SK-N-SH (cell line): ENCODE measurements at regions not wholly inside any gene's neighbourhood (a gene's known extent, or its start where the extent isn't known, plus 50 kb on each side); places are given as distances from the start of the nearest gene placed in this dataset.

Experiments
- CTCF ChIA-PET: fragments of 300-600, 350-600 bp; formaldehyde crosslinking; extraction: SDS; loops from one replicate; lab custom pipeline; 2021; lab: Yijun Ruan, JAX
- POLR2A ChIA-PET: fragments of 350-600 bp; sonication (Branson Sonifier 250); formaldehyde crosslinking; extraction: SDS; loops from one replicate; lab custom pipeline; 2020; ENCODE audit warnings: antibody characterized with exemption, inconsistent platforms; lab: Yijun Ruan, JAX
- DNase-seq: peaks from one replicate; pipeline ENCODE4 v3.0.0; 2012
- H2AFZ ChIP-seq: fragments of 200-600 bp; sonication (generic); 2 replicates; pipeline ENCODE4 v1.8.1; 2016; ENCODE audit warnings: antibody characterized with exemption, mild to moderate bottlenecking, low read depth
- H3F3A ChIP-seq: fragments of 200-600 bp; sonication (generic); replicated peaks from 2 replicates; pipeline ENCODE3; 2016; ENCODE audit warnings: antibody characterized with exemption, mild to moderate bottlenecking; ENCODE audit not compliant: insufficient read depth
- H3K27ac ChIP-seq, 2 experiments: fragments of 200-500 bp in 1 of 2; fragments of 200-600 bp in 1 of 2; sonication (Bioruptor generic) in 1 of 2; sonication (generic), shearing (Covaris generic) in 1 of 2; 2 replicates each; pipeline versions ENCODE4 v1.5.1 to v1.6.1; 2014 to 2016; ENCODE audit warnings: low read depth in 2 of 2, inconsistent platforms in 1 of 2, low read length in 1 of 2, mild to moderate bottlenecking in 1 of 2, mixed read lengths in 1 of 2
- H3K27me3 ChIP-seq: fragments of 200-600 bp; sonication (generic), shearing (Covaris generic); 2 replicates; pipeline ENCODE4 v1.6.1; 2016; ENCODE audit warnings: mixed run types; ENCODE audit not compliant: insufficient read depth
- H3K36me3 ChIP-seq, 2 experiments: fragments of 200-500 bp in 1 of 2; fragments of 200-600 bp in 1 of 2; sonication (Bioruptor generic) in 1 of 2; sonication (generic) in 1 of 2; replicated peaks in 1 of 2; 2 replicates each; pipeline versions ENCODE3 to v1.5.1; 2014 to 2016; ENCODE audit warnings: low read length in 1 of 2, mild to moderate bottlenecking in 1 of 2; ENCODE audit not compliant: insufficient read depth in 2 of 2, control insufficient read depth in 1 of 2
- H3K4me1 ChIP-seq, 2 experiments: fragments of 200-500 bp in 1 of 2; fragments of 200-600 bp in 1 of 2; sonication (Bioruptor generic) in 1 of 2; sonication (generic), shearing (Covaris generic) in 1 of 2; 2 replicates each; pipeline versions ENCODE4 v1.5.1 to v1.6.1; 2014 to 2016; ENCODE audit warnings: low read depth in 1 of 2, low read length in 1 of 2, mixed run types in 1 of 2; ENCODE audit not compliant: insufficient read depth in 2 of 2, control insufficient read depth in 1 of 2
- H3K4me2 ChIP-seq: fragments of 200-600 bp; sonication (generic), shearing (Covaris generic); 2 replicates; pipeline ENCODE4 v1.6.1; 2017; ENCODE audit warnings: mixed run types
- H3K4me3 ChIP-seq, 2 experiments: fragments of 200-500 bp in 1 of 2; fragments of 200-600 bp in 1 of 2; sonication (Bioruptor generic) in 1 of 2; sonication (generic), shearing (Covaris generic) in 1 of 2; 2 replicates each; pipeline versions ENCODE4 v1.5.1 to v1.8.1; 2014 to 2016; ENCODE audit warnings: low read depth in 2 of 2, inconsistent platforms in 1 of 2, low read length in 1 of 2, mild to moderate bottlenecking in 1 of 2, mixed read lengths in 1 of 2, moderate library complexity in 1 of 2
- H3K79me2 ChIP-seq: fragments of 200-600 bp; sonication (generic); 2 replicates; pipeline ENCODE4 v1.8.1; 2017; ENCODE audit warnings: mild to moderate bottlenecking; ENCODE audit not compliant: insufficient read depth
- H3K9ac ChIP-seq: fragments of 200-600 bp; sonication (generic); 2 replicates; pipeline ENCODE4 v1.6.1; 2017; ENCODE audit warnings: mixed run types
- H3K9me2 ChIP-seq: fragments of 200-600 bp; sonication (generic); 2 replicates; pipeline ENCODE4 v1.6.1; 2017; ENCODE audit warnings: mixed run types
- H3K9me3 ChIP-seq: fragments of 200-600 bp; sonication (generic); 2 replicates; pipeline ENCODE4 v1.6.1; 2017; ENCODE audit warnings: mixed run types, mild to moderate bottlenecking, moderate library complexity
- H4K20me1 ChIP-seq: fragments of 200-600 bp; sonication (generic); 2 replicates; pipeline ENCODE4 v1.6.1; 2017; ENCODE audit warnings: mild to moderate bottlenecking, mixed run types; ENCODE audit not compliant: insufficient read depth
- CHD2 ChIP-seq: fragments of 150-350 bp; IDR thresholded peaks from 2 replicates; pipeline ENCODE4 v1.6.1; 2018; ENCODE audit warnings: low read length; ENCODE audit not compliant: partially characterized antibody
- EZH2phosphoT487 ChIP-seq: fragments of 200-600 bp; sonication (generic); IDR thresholded peaks from 2 replicates; pipeline ENCODE4 v1.6.1; 2017; ENCODE audit warnings: low read depth, mixed run types, mild to moderate bottlenecking, antibody characterized with exemption, moderate library complexity, borderline replicate concordance
- FOSL2 ChIP-seq: IDR thresholded peaks from 2 replicates; pipeline ENCODE4 v1.4.0; 2012; ENCODE audit warnings: low read depth, mild to moderate bottlenecking, moderate library complexity, borderline replicate concordance
- FOXJ3 ChIP-seq: sonication (generic); formaldehyde crosslinking; IDR thresholded peaks from 2 replicates; pipeline ENCODE4 v1.5.1; 2020; ENCODE audit warnings: mild to moderate bottlenecking, missing genetic modification reagents
- GATA2 ChIP-seq: sonication (generic); formaldehyde crosslinking; IDR thresholded peaks from 2 replicates; pipeline ENCODE4 v1.5.0; 2020; ENCODE audit warnings: mild to moderate bottlenecking, missing genetic modification reagents
- MXI1 ChIP-seq: IDR thresholded peaks from 2 replicates; pipeline ENCODE4 v1.6.1; 2012; ENCODE audit warnings: mild to moderate bottlenecking, low read depth, low read length, improper control_type of control experiment
- NFIC ChIP-seq: IDR thresholded peaks from 2 replicates; pipeline ENCODE4 v1.4.0; 2012; ENCODE audit warnings: borderline replicate concordance
- RAD21 ChIP-seq: IDR thresholded peaks from 2 replicates; pipeline ENCODE4 v1.6.1; 2012; ENCODE audit warnings: mild to moderate bottlenecking, low read length
- RCOR1 ChIP-seq: fragments of 150-350 bp; IDR thresholded peaks from 2 replicates; pipeline ENCODE4 v1.6.1; 2017; ENCODE audit warnings: antibody characterized with exemption, low read length
- RFX5 ChIP-seq: IDR thresholded peaks from 2 replicates; pipeline ENCODE4 v1.6.1; 2012; ENCODE audit warnings: mild to moderate bottlenecking, improper control_type of control experiment, low read length
- RXRA ChIP-seq: IDR thresholded peaks from 2 replicates; pipeline ENCODE4 v1.4.0; 2012; ENCODE audit warnings: low read depth, mild to moderate bottlenecking, borderline replicate concordance
- SIN3A ChIP-seq: IDR thresholded peaks from 2 replicates; pipeline ENCODE4 v1.6.1; 2012; ENCODE audit warnings: low read depth, mild to moderate bottlenecking, low read length, moderate library complexity, borderline replicate concordance
- TAF1 ChIP-seq: IDR thresholded peaks from 2 replicates; pipeline ENCODE4 v1.6.1; 2012; ENCODE audit warnings: low read depth, mild to moderate bottlenecking, low read length, moderate library complexity, borderline replicate concordance
- TCF12 ChIP-seq: IDR thresholded peaks from 2 replicates; pipeline ENCODE4 v1.4.0; 2012
- WGBS: methylation state at CpG from one replicate; pipeline ENCODE4 v1.1.6; 2017; ENCODE audit warnings: low lambda C conversion rate; 5-methylcytosine and 5-hydroxymethylcytosine counted together
- TF ChIP-seq, protein P1 (sequence below): fragments of 150-350 bp; IDR thresholded peaks from 2 replicates; pipeline ENCODE4 v1.6.1; 2017; ENCODE audit warnings: antibody characterized with exemption, low read length, low read depth, borderline replicate concordance
- TF ChIP-seq, protein P2 (sequence below): IDR thresholded peaks from 2 replicates; pipeline ENCODE4 v1.6.1; 2012; ENCODE audit warnings: mild to moderate bottlenecking, low read depth, low read length, moderate library complexity
- TF ChIP-seq, protein P3 (sequence below): IDR thresholded peaks from 2 replicates; pipeline ENCODE4 v1.4.0; 2012; ENCODE audit warnings: low read depth, borderline replicate concordance
- TF ChIP-seq, protein P4 (sequence below): IDR thresholded peaks from 2 replicates; pipeline ENCODE4; 2012

DNA sequence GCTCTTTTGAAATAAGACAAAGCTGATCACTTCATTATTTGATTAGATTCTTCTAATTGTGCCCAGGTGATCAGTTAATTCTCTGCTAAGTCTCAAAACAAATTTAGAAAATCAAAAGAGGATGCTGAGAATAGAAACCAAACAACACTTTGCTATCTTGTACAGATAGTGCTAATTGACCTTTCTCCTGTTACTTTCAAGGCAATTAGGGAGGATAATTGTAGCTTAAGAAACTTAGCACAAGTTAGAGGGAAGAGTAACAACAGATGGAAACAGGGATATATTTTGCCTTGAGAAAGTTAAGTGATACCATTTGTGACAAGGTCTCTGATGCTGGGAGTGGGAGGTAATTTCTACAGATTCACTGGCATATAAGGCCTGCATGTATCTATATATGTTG is 344.8 kb upstream of the GRM7 start:
- Histone ChIP-seq H3K27ac (no peak overlapping the region), H3K9ac (no peak overlapping the region), H4K20me1 (no peaks in the 10 kb centered on the region), H3K27me3 (no peaks in the 10 kb centered on the region), H3K9me2 (no peaks in the 10 kb centered on the region; the same call in 1 of the 2 replicates), H3K4me3 (no peak overlapping the region), H2AFZ (no peak overlapping the region), H3K4me2 (no peak overlapping the region), H3K9me3 (no peaks in the 10 kb centered on the region), H3K4me1 (no peaks in the 10 kb centered on the region), H3K79me2 (no peaks in the 10 kb centered on the region), H3F3A (no peaks in the 10 kb centered on the region), H3K36me3 (no peaks in the 10 kb centered on the region)
- TF ChIP-seq EZH2phosphoT487, result no peak
- TF ChIP-seq FOXJ3, result no peak
- TF ChIP-seq, protein P1, sequence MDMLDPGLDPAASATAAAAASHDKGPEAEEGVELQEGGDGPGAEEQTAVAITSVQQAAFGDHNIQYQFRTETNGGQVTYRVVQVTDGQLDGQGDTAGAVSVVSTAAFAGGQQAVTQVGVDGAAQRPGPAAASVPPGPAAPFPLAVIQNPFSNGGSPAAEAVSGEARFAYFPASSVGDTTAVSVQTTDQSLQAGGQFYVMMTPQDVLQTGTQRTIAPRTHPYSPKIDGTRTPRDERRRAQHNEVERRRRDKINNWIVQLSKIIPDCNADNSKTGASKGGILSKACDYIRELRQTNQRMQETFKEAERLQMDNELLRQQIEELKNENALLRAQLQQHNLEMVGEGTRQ, result no peak
- TF ChIP-seq GATA2 (CRISPR knock-in tag), result no peak
- no peak for TF ChIP-seq SIN3A
- TF ChIP-seq, protein P2, sequence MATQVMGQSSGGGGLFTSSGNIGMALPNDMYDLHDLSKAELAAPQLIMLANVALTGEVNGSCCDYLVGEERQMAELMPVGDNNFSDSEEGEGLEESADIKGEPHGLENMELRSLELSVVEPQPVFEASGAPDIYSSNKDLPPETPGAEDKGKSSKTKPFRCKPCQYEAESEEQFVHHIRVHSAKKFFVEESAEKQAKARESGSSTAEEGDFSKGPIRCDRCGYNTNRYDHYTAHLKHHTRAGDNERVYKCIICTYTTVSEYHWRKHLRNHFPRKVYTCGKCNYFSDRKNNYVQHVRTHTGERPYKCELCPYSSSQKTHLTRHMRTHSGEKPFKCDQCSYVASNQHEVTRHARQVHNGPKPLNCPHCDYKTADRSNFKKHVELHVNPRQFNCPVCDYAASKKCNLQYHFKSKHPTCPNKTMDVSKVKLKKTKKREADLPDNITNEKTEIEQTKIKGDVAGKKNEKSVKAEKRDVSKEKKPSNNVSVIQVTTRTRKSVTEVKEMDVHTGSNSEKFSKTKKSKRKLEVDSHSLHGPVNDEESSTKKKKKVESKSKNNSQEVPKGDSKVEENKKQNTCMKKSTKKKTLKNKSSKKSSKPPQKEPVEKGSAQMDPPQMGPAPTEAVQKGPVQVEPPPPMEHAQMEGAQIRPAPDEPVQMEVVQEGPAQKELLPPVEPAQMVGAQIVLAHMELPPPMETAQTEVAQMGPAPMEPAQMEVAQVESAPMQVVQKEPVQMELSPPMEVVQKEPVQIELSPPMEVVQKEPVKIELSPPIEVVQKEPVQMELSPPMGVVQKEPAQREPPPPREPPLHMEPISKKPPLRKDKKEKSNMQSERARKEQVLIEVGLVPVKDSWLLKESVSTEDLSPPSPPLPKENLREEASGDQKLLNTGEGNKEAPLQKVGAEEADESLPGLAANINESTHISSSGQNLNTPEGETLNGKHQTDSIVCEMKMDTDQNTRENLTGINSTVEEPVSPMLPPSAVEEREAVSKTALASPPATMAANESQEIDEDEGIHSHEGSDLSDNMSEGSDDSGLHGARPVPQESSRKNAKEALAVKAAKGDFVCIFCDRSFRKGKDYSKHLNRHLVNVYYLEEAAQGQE, result no peak
- no peak for DNase-seq
- CTCF ChIA-PET, result no interaction called here
- POLR2A ChIA-PET, result no interaction called here

DNA sequence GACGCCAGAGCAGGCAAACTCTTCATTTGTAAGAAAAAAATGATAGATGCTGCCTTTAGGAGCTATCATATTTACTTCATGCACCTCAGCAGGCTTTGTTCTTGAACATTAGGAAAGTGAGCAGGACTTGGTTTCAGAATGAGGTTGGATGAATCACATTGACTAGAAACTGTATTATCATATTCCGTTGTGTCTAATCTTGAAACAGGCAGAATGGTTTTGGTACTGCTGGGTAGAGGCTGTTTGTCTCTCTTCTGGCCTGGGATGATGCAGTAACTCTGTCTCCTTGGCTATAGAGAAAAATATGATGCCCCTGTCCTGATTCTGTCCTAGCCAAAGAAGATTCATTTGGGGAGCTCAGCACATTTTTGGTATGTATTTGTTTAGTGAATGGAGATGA is 344.2 kb upstream of the GRM7 start:
- H3K4me1 ChIP-seq, result no peaks in the 10 kb centered on the region
- H3K79me2 ChIP-seq, result no peaks in the 10 kb centered on the region
- H3K9me3 ChIP-seq, result no peaks in the 10 kb centered on the region
- DNase-seq, result no peak
- no peak overlapping the region for H2AFZ ChIP-seq
- ChIA-PET CTCF (no interaction called here), POLR2A (no interaction called here)
- H3F3A ChIP-seq, result no peaks in the 10 kb centered on the region
- no peak overlapping the region for H3K27ac ChIP-seq
- no peak overlapping the region for H3K4me2 ChIP-seq
- no peaks in the 10 kb centered on the region; the same call in 1 of the 2 replicates for H3K9me2 ChIP-seq
- H4K20me1 ChIP-seq, result no peaks in the 10 kb centered on the region
- H3K36me3 ChIP-seq, result no peaks in the 10 kb centered on the region
- WGBS, result 7% methylated on average over 2 of the region's 2 CpGs
- no peaks in the 10 kb centered on the region for H3K27me3 ChIP-seq
- H3K9ac ChIP-seq, result no peak overlapping the region
- H3K4me3 ChIP-seq, result no peak overlapping the region
- TF ChIP-seq RCOR1 (no peak), GATA2 (CRISPR knock-in tag) (no peak), NFIC (no peak), CHD2 (no peak), RXRA (no peak), SIN3A (no peak), TCF12 (no peak), FOXJ3 (no peak), FOSL2 (no peak), MXI1 (no peak), RAD21 (no peak), TAF1 (no peak), RFX5 (no peak), EZH2phosphoT487 (no peak)
- TF ChIP-seq, protein P3, sequence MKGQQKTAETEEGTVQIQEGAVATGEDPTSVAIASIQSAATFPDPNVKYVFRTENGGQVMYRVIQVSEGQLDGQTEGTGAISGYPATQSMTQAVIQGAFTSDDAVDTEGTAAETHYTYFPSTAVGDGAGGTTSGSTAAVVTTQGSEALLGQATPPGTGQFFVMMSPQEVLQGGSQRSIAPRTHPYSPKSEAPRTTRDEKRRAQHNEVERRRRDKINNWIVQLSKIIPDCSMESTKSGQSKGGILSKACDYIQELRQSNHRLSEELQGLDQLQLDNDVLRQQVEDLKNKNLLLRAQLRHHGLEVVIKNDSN, result no peak
- TF ChIP-seq, protein P4, sequence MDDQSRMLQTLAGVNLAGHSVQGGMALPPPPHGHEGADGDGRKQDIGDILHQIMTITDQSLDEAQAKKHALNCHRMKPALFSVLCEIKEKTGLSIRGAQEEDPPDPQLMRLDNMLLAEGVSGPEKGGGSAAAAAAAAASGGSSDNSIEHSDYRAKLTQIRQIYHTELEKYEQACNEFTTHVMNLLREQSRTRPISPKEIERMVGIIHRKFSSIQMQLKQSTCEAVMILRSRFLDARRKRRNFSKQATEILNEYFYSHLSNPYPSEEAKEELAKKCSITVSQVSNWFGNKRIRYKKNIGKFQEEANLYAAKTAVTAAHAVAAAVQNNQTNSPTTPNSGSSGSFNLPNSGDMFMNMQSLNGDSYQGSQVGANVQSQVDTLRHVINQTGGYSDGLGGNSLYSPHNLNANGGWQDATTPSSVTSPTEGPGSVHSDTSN, result no peak
